Liver (tissue), 3 donors: ENCODE measurements at regions not wholly inside any gene's neighbourhood (a gene's known extent, or its start where the extent isn't known, plus 50 kb on each side); places are given as distances from the start of the nearest gene placed in this dataset.

ENCODE experiments used
- EGR1 ChIP-seq, 2 donors: IDR thresholded peaks; 2 replicates each; pipeline ENCODE4 v1.6.1; 2016 to 2018; ENCODE audit warnings: antibody characterized with exemption in 2 of 2, low read depth in 2 of 2
- TF ChIP-seq, protein P1 (sequence below): fragments of 150-350 bp; IDR thresholded peaks from 2 replicates; pipeline ENCODE4 v1.5.1; 2017; ENCODE audit warnings: improper control_type of control experiment, low read depth, low read length; ENCODE audit not compliant: missing input control
- donor health status: healthy.
- donor health status: healthy.

DNA sequence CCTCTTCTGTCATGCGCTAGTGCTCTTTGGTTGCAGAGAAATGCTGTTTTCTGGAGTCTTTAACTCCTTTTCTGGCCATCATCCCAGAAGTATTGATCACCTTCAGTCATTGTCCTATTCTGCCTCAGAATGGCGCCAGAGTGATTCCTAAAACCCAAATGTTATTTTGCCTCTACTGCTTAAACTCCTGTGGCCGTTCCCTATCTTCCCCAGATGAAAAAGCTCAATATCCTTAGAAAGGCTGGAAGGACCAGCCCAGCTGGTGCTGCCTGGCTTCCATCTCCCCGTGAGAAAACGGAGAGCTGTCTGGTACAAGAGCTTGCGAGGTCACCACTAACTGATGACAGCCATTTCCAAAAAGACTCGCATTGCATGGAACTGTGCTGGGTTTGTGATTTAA lies 179.1 kb downstream of the RBM26 start:
- TF ChIP-seq, protein P1, sequence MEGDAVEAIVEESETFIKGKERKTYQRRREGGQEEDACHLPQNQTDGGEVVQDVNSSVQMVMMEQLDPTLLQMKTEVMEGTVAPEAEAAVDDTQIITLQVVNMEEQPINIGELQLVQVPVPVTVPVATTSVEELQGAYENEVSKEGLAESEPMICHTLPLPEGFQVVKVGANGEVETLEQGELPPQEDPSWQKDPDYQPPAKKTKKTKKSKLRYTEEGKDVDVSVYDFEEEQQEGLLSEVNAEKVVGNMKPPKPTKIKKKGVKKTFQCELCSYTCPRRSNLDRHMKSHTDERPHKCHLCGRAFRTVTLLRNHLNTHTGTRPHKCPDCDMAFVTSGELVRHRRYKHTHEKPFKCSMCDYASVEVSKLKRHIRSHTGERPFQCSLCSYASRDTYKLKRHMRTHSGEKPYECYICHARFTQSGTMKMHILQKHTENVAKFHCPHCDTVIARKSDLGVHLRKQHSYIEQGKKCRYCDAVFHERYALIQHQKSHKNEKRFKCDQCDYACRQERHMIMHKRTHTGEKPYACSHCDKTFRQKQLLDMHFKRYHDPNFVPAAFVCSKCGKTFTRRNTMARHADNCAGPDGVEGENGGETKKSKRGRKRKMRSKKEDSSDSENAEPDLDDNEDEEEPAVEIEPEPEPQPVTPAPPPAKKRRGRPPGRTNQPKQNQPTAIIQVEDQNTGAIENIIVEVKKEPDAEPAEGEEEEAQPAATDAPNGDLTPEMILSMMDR = peak; percentile 35
- no peak for TF ChIP-seq EGR1 (IDR thresholded peaks at IDR 0.05; ENCODE audit: low read depth in 2 of 2)
